ENCODE measurements at regions not wholly inside any gene's neighbourhood (a gene's known extent, or its start where the extent isn't known, plus 50 kb on each side); places are given as distances from the start of the nearest gene placed in this dataset.

GRCh38 chr2:107303964-107304363 is 418.0 kb upstream of the ST6GAL2 start:
- TF ChIP-seq ZNF462 (CRISPR knock-in tag; IDR thresholded peaks at IDR 0.05) (no peak), CTCF (conservative IDR thresholded peaks at IDR 0.05; ENCODE audit: low read depth in 2 of 2) (no peak), POLR2AphosphoS5 (IDR thresholded peaks at IDR 0.05; ENCODE audit: low read depth) (no peak), EZH2phosphoT487 (IDR thresholded peaks at IDR 0.05; ENCODE audit: unreplicated experiment) (no peak), CREB1 (CRISPR knock-in tag; IDR thresholded peaks at IDR 0.05; ENCODE audit: low read depth) (no peak)
